Left lobe of liver (tissue), 2 donors: ENCODE measurements at regions not wholly inside any gene's neighbourhood (a gene's known extent, or its start where the extent isn't known, plus 50 kb on each side); places are given as distances from the start of the nearest gene placed in this dataset.
"Not testable (repeated sequence)": the region's sequence is repeated elsewhere in the genome, so short reads cannot be mapped to it uniquely, and the experiment has no call there.

ENCODE experiments used
- ATAC-seq: fragments of 200-7000 bp; cut with Tn5 transposase; one replicate; pipeline ENCODE4 v1.9.1; 2020; ENCODE audit warnings: mild to moderate bottlenecking, moderate library complexity
- DNase-seq: peaks from one replicate; pipeline ENCODE4 v3.0.0-alpha.2; 2020; ENCODE audit warnings: low spot score
- donor health status: DM: no; HTN: no; CAD: no; lungs with moderate emphysema.
- donor health status: DM: no; HTN: yes; CAD: no.

GRCh38 chr6:19705606-19706005 lies 131.6 kb upstream of the ID4 start:
- DNase-seq (no peak), ATAC-seq (no peak)

GRCh38 chr6:19712012-19712688 lies 125.0 kb upstream of the ID4 start:
- ATAC-seq (no peak), DNase-seq (no peak)

GRCh38 chr6:19712998-19713397 lies 124.2 kb upstream of the ID4 start:
- no peak for ATAC-seq
- no peak for DNase-seq

DNA sequence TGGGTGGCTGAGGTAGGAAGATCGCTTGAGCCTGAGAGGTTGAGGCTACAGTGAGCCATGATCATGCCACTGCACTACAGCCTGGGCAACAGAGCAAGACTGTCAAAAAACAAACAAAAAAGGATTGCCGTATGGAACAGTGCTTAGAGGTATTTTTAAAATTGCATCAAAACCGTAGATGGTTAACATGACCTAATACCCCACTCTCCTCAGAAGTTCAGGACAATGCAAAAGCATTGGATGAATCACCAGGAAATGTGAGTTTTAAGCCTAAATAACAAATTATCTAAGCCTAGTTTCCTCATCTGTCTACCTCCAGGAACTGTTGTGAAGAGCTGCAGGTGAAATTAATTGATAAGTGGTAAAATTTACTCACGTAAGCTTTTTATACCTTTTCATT lies 123.8 kb upstream of the ID4 start:
- no peak for DNase-seq
- no peak for ATAC-seq

DNA sequence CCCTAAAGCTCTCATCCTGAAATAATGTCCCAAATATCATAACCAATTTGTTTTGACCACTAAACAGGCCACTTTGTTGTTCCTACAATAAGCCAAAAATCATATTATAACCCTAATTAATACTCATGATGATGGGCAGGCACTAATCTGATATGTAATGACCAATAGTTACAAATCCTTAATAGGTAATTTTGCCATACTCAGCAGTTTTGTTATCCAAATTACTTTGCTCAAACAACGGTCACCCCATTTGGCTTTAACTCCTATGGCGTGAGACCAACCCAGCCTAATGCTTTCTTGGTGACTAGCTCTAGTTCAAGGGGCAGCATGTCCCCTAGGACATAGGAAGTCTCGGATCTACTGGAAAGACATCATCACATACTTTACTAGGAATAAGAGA lies 123.2 kb upstream of the ID4 start:
- no peak for DNase-seq
- no peak for ATAC-seq

- no peak for ATAC-seq
- DNase-seq, result no peak
Measured at GRCh38 chr6:19714434-19715166, 122.6 kb upstream of the ID4 start.

DNA sequence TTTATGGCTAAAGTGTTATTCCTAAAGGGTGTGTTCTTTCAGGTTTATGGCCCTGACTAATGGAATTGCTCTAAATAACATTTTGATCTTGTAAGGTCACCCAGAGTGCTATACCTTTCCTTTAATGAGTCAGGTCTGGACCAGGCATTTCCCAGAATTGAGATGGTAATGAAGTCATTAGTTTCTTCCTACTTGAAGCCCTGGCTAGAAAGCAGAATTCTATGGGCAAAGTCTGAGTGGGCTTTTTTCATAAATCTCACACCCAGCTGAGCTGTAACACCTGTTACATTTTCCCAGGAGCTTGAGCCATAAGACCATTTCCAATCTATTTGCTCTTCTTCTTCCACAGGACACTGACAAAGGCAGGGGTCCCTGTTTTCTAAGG lies 122.0 kb upstream of the ID4 start:
- ATAC-seq (no peak), DNase-seq (no peak)

DNA sequence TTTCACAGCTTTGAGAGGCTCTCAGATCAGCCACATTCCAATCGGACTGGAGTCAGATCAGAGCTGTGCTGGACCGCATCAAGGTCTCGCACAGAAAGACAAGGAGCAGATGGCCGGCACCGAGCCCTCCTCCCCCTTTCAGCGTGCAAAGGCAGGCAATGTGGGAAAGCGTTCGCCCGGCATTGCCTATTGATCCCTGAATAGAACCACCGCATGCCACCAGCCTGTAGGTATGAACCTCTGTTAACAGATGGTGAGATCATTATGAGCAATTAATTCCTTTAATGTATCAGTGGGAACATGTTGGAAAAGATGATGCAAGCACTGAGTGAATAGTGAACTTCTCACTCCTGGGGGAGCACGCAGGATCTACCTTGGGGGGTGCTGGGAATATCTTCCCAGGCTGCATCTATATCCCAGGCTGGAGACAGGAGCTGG lies 117.5 kb upstream of the ID4 start:
- ATAC-seq, result no peak
- no peak for DNase-seq

DNA sequence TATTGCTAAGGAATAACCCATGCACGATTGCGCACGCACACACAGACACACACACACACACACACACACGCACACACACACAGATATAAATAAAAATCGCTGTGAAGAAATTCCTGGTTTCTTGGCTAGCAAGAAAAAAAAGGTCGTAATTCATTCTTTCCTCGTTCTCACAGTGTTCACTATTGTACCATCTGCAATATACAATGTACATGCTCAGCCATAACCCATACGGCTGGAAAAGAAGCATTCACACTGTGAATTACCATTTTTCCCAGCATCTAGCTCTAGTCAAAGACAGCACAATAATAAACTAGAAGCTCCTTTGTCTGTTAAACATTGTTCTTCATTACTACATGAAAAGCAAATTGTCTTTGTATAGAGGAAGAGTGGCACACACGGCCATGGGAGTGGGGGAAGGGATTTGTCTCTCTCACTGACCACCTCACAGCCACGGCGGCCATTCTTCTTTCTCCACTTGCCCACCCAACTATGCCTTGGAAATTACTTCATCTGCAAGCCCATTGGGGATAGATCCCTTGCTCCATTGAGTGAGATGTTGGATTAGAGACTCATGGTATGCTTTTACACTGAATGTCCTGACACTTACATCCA lies 115.3 kb upstream of the ID4 start:
- ATAC-seq, result no peak
- no peak for DNase-seq

GRCh38 chr6:19722999-19723398 lies 114.2 kb upstream of the ID4 start:
- DNase-seq, result no peak

GRCh38 chr6:19723545-19723944 lies 113.6 kb upstream of the ID4 start:
- DNase-seq (no peak), ATAC-seq (no peak)

More at GRCh38 chr6:19722999-19723398, 114.2 kb upstream of the ID4 start:
- no peak for ATAC-seq

DNA sequence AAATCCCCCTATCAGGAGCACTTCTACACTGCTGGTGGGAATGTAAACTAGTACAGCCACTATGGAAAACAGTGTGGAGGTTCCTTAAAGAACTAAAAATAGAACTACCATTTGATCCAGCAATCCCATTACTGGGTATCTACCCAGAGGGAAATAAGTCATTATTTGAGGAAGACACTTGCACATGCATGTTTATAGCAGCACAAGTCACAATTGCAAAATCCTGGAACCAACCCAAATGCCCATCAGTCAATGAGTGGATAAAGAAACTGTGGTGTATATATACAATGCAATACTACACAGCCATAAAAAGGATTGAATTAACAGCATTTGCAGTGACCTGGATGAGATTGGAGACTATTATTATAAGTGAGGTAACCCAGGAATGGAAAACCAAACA lies 111.7 kb upstream of the ID4 start:
- DNase-seq, ATAC-seq: not testable (repeated sequence)

DNA sequence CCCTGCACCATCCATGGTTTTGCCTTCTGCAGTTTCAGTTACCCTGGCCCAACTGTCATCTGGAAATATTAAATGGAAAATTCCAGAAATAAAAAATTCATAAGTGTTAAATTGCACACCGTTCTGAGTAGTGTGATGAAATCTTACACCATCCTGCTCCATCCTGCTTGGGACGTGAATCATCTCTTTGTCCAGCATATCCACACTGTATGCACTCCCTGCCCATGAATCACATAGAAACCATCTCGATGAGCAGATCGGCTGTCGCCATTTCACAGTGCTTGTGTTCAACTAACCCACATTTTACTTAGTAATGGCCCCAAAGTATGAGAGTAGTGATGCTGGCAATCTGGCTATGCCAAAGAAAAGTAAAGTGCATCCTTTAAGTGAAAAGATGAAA lies 105.9 kb upstream of the ID4 start:
- ATAC-seq (no peak), DNase-seq (no peak)

GRCh38 chr6:19734061-19734460 lies 103.1 kb upstream of the ID4 start:
- ATAC-seq (no peak), DNase-seq (no peak)

DNA sequence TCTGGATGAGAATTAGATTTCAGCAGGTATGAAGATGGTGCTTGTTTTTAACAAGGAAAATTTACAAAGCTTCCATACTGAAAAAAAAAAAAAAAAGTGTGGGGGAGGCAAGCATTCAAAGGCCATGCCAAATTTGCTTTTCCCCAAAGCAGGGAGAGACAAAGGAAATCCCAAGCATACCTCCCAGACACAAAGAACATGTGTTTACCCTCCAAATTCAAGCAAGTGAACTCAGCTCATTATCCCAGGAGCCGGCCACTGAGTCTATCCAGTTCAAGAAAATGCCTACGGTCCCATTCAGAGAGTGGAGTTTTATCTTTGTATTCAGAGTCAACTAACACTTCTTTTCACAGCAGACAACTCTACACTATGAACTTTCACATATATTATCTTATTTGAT lies 102.7 kb upstream of the ID4 start:
- no peak for ATAC-seq

GRCh38 chr6:19736066-19736465 lies 101.1 kb upstream of the ID4 start:
- ATAC-seq (no peak), DNase-seq (no peak)

More for the DNA sequence above, 102.7 kb upstream of the ID4 start:
- DNase-seq, result no peak

DNA sequence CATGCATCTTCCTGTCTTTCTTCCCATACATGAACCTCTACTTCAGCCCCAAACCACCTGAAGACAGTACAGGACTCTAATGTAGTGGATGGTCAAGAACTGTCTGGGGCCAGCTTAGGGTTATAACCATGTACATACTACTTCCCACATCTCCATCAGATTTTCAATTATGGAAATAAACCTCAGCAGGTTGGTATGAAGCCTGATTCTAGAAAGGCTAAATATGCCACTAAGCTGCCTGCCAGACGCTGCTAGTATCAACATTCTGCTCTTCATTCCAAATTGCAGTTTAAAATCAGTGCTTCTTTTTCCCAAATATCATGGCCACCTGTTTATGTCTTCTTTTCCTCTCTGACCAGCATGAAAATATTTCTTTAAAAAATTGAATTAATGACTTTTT lies 99.2 kb upstream of the ID4 start:
- ATAC-seq (no peak), DNase-seq (no peak)

DNA sequence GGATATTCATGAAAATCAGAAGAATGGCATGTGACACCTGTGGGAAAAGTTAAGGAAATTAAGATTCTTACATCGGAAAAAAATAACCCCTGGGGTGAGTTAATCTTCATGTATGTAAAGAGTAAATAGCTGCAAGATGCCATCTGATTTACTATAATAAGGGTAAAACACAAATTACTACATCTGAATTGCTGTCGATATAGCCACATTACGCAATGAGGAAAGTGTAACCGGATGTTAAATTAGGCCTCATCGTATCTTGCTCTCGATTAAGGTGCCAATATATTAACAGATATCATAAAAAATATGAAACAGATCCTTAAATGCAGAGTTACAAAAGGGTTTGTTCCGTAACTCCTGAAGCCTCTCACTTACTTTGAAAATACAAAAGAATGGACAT lies 87.4 kb upstream of the ID4 start:
- ATAC-seq, result no peak
- DNase-seq, result no peak

DNA sequence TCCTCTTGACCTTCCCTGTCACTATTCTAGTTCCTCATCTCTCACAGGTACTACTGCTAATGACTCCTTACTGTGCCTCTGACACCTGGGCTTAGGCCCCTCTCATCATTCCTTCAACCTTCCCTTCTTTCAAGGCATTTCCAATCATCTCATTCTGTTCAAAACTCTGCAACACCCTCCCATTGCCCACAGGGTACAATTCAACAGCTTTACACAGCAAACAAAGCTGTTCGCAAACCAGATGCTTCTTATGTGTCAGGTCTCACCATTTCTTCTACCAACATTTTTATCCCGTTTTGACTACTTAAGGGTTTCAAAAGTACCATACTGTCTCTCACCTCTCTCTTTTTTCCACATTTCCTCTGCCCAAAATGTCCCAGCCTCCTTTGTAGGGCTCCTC lies 84.4 kb upstream of the ID4 start:
- no peak for DNase-seq
- no peak for ATAC-seq

- ATAC-seq, result no peak
- DNase-seq, result no peak
Measured at GRCh38 chr6:19753826-19754225, 83.3 kb upstream of the ID4 start.

DNA sequence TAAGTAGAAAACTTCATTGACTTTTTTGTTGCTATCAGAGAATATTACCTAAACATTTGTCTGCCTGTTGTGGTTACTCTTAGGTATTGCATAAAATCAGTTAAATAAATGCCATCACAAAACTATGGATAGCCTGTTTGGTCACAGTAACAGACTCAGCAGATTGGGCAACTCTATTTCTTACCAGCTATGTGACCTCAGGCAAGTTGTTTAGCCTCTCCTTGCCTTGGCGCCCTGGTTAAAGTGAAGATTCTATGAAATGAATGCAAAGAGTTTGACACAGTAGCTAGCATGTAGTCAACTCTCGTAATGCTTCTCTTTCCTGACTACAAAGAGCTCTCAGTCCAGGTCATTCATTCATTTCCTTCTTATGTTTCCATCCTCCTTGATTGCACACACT lies 82.5 kb upstream of the ID4 start:
- no peak for ATAC-seq
- DNase-seq, result no peak

GRCh38 chr6:19755181-19755580 lies 82.0 kb upstream of the ID4 start:
- DNase-seq, result no peak

More at GRCh38 chr6:19755181-19755580, 82.0 kb upstream of the ID4 start:
- ATAC-seq, result no peak
